GM12892 (cell line): ENCODE measurements at regions not wholly inside any gene's neighbourhood (a gene's known extent, or its start where the extent isn't known, plus 50 kb on each side); places are given as distances from the start of the nearest gene placed in this dataset.

Source experiments
- POLR2A ChIP-seq: IDR thresholded peaks from 2 replicates; pipeline ENCODE4 v1.6.1; 2011; ENCODE audit warnings: low read depth, low read length, control low read depth
- POLR2AphosphoS5 ChIP-seq: IDR thresholded peaks from 2 replicates; pipeline ENCODE4 v1.6.1; 2011; ENCODE audit warnings: low read depth, low read length, control low read depth
- TAF1 ChIP-seq: IDR thresholded peaks from 2 replicates; pipeline ENCODE4 v1.6.1; 2011; ENCODE audit warnings: low read depth, mild to moderate bottlenecking, control low read depth, low read length, borderline replicate concordance

DNA sequence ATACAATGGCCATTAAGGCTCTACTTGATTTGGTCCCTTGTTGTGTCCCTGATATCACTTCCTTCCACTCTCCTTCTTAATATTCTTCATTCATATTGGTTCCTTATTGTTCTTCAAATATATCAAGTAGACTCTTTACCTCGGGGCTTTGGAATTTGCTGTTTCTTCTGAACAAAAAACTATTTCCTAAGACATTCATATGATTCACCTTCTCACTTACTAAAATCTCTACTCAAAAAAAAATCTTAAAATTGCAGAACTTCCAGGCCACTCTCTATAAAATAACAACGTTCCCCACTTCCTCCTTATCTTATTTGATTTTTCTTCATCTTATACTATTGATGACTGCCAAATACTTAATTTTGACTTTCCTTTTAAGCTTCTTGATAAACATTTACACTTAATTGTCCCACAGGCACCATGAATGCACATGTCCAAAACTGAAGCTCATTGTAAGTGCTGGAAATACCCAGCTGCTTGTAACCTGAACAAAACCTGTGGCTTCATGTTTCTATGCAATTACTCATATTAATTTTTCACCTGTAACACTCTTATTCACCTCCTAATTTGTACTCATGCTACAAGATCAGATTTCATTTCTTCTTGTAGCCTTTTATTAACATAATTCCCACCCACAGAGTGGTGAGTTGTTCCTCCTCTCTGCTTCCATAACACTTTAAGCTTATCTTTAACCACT is 58.4 kb upstream of the NUDT12 start:
- TF ChIP-seq POLR2AphosphoS5 (no peak), POLR2A (no peak), TAF1 (no peak)
